Activated T-helper 17 cell treated with anti-CD3 and anti-CD28 coated beads, Interleukin-2, amount 50 U/mL, for 72 hours (primary cell): ENCODE measurements at regions not wholly inside any gene's neighbourhood (a gene's known extent, or its start where the extent isn't known, plus 50 kb on each side); places are given as distances from the start of the nearest gene placed in this dataset.
"Not testable (repeated sequence)": the region's sequence is repeated elsewhere in the genome, so short reads cannot be mapped to it uniquely, and the experiment has no call there.

Source experiments
- ATAC-seq: fragments of 150-1000 bp; cut with Tn5 transposase; replicated peaks from 2 replicates; pipeline ENCODE4 v1.10.0; 2021; ENCODE audit warnings: mild to moderate bottlenecking, moderate library complexity
- H3K27ac Mint-ChIP-seq: one replicate; pipeline ENCODE4 v1.8.0; 2022; ENCODE audit warnings: mixed read lengths
- H3K27me3 Mint-ChIP-seq: one replicate; pipeline ENCODE4 v1.8.0; 2022; ENCODE audit warnings: mixed read lengths
- H3K36me3 Mint-ChIP-seq: one replicate; pipeline ENCODE4 v1.8.0; 2022; ENCODE audit warnings: low read depth, mild to moderate bottlenecking, mixed read lengths
- H3K4me1 Mint-ChIP-seq: one replicate; pipeline ENCODE4 v1.8.0; 2022; ENCODE audit warnings: mixed read lengths
- H3K4me3 Mint-ChIP-seq: one replicate; pipeline ENCODE4 v1.8.0; 2022; ENCODE audit warnings: mild to moderate bottlenecking, mixed read lengths
- H3K9me3 Mint-ChIP-seq: one replicate; pipeline ENCODE4 v1.8.0; 2022; ENCODE audit warnings: mixed read lengths

DNA sequence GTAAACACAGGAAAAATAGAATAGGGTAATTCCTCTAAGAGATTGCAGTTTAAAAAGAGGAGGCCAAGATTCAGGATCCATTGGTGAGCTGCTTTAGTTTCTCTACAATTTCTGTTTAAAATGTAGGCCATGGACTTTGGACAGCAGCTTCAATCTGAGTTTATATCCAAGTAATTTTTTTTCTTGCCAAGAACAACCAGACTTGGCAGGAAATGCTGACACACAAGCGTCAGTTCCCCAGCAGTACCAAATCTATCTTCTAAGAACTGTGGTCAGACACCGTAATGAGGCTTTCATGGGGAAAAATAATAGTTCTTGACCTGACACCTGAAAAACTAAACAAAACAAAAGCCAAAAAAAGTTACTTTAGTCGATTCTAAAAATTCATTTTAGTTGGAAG lies 528.8 kb downstream of the CSNK1G3 start:
- ATAC-seq = no peak
- Mint-ChIP-seq H3K4me1 (no peaks in the 10 kb centered on the region), H3K36me3 (no peaks in the 10 kb centered on the region), H3K4me3 (no peak overlapping the region), H3K9me3 (no peaks in the 10 kb centered on the region), H3K27ac (no peak overlapping the region), H3K27me3 (no peaks in the 10 kb centered on the region)

DNA sequence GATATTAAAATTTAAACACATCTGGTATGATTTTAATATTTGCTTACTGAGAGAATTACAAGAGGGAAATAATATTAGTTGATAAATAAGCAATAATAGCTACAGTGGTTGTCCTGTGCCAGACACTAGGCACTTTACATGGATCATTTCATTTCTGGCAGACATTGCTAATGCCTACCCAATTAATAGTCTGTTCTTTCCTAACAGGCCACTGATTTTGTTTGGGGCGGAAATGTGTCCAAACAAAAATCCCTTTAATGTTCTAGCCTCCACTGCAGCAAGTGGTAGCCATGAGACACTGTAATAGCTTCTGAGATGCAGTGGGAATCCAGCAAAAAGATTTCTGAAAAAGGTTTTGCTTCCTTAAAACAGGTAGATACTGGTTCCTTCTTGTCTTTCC lies 527.4 kb downstream of the CSNK1G3 start:
- H3K36me3 Mint-ChIP-seq = no peaks in the 10 kb centered on the region

DNA sequence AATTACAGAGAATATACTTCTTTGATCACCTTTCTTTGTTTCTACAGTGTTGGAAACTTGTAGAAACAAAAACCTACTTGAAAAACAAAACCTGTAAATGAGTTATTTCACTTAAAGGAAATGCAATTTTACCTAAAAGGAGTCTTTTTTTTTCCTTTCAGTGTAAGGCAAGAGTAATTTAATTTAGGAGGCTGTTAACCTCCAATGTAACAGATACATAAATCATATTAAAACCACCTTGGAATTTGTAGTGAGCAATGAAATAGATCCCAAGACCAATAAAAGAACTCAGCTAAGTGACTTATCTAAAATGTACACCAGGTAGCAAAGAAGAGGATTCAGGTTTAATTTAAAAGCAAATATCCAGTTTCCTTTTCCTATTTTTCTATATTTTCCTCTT lies 524.8 kb downstream of the CSNK1G3 start:
- Mint-ChIP-seq H3K27me3 (no peaks in the 10 kb centered on the region), H3K4me3 (no peak overlapping the region), H3K4me1 (no peaks in the 10 kb centered on the region), H3K9me3 (no peaks in the 10 kb centered on the region), H3K27ac (no peak overlapping the region), H3K36me3 (no peaks in the 10 kb centered on the region)
- no peak for ATAC-seq

More for the DNA sequence above, 527.4 kb downstream of the CSNK1G3 start:
- H3K4me3 Mint-ChIP-seq = no peak overlapping the region
- no peaks in the 10 kb centered on the region for H3K9me3 Mint-ChIP-seq
- no peak overlapping the region for H3K27ac Mint-ChIP-seq
- no peaks in the 10 kb centered on the region for H3K27me3 Mint-ChIP-seq
- no peaks in the 10 kb centered on the region for H3K4me1 Mint-ChIP-seq
- ATAC-seq = no peak

DNA sequence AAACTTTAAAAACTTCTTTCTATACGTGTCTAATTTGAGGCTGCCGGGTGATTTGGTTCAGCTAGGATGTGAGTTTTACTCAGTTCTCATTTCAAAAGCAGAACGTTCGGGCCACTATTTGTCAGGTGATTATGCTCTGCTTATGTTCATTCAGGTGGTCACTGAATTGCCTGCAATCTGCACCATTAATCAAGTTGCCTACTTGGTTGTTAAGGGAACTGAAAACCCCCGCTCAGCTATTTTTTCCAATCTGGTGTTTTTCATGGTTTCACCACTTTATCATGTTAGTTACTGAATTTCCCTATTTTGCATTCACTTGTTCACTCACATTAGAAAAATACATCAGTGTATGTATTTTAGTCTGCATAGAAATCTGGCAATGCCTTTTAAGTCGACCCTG lies 523.0 kb downstream of the CSNK1G3 start:
- Mint-ChIP-seq H3K36me3 (no peaks in the 10 kb centered on the region), H3K27me3 (no peaks in the 10 kb centered on the region), H3K27ac (no peak overlapping the region), H3K4me3 (no peak overlapping the region), H3K9me3 (no peaks in the 10 kb centered on the region), H3K4me1 (no peaks in the 10 kb centered on the region)
- ATAC-seq = no peak

DNA sequence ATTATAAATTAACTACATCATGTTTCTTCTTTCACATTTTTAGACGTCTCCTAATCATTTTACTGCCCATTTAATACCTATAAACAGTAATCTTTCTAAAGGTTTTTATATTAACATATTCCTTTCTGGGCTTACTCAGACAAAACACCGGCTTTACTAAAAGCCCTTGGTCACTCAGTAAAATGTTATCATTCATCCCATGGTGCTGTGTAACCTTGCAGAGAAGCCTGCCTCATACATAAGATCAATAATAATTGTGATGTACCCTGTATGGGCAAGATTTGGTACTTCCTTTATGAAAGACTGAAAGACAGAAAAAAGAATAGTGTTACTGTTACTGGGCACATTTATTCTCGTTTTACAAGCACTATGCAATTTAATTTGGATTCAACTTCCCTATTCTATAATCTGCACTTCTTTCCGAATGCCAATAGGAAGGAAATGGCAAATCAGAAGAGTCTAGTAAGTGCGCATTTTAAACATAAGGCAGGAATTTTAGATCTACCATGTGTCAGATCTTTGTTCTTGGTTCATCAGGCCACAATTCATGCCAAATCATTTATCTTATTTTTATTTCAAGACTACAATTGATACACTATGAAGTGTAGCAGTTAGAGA lies 522.2 kb downstream of the CSNK1G3 start:
- Mint-ChIP-seq H3K36me3 (no peaks in the 10 kb centered on the region), H3K9me3 (no peaks in the 10 kb centered on the region), H3K4me1 (no peaks in the 10 kb centered on the region), H3K4me3 (no peak overlapping the region), H3K27me3 (no peaks in the 10 kb centered on the region), H3K27ac (no peak overlapping the region)
- ATAC-seq = no peak

DNA sequence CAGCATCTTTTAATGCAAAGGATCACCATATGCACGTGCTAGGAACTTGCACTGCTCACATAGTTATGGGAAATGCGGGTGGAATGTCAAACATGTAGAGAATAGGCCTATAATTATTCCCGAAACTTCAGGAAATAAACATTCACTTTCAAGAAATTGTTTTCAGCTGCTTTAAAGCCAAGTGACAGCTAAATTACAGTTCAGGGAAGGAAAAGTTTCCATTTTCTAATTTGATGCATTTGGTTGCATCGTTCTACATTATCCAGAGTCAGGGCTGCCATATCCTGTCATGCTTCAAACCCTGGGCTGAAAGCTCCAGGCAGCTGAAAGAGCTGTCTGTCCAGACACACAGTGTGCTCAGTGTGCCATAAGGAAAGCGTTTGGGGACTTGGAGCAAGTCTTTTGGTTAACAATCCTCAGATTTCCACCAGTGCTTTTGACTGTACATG lies 518.1 kb downstream of the CSNK1G3 start:
- no peaks in the 10 kb centered on the region for H3K4me1 Mint-ChIP-seq
- H3K27ac Mint-ChIP-seq = no peak overlapping the region
- peaks cover 4% of the 10 kb centered on the region for H3K9me3 Mint-ChIP-seq
- H3K36me3 Mint-ChIP-seq = no peaks in the 10 kb centered on the region
- H3K4me3 Mint-ChIP-seq = no peak overlapping the region
- ATAC-seq = no peak
- H3K27me3 Mint-ChIP-seq = no peaks in the 10 kb centered on the region

DNA sequence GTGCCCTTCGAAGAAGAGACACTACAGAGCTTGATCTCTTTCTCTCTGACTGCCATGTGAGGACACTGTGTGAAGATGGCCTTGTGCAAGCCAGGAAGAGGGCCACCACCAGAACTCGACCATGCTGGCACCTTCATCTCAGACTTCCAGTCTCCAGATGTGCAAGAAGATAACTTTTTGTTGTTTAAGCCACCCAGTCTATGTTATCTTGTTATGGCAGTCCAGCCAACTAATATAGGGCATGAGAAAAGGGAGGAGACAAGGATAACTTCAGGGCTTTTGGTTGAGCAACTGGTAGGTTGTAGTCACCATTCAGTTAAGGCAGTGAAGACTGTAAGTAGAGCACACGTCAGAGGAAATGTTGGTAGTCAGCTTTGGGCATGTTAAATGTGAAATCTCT lies 515.5 kb downstream of the CSNK1G3 start:
- ATAC-seq = no peak
- Mint-ChIP-seq H3K4me1 (no peaks in the 10 kb centered on the region), H3K36me3 (no peaks in the 10 kb centered on the region), H3K9me3 (peaks cover 8% of the 10 kb centered on the region), H3K27me3 (no peaks in the 10 kb centered on the region), H3K4me3 (no peak overlapping the region), H3K27ac (no peak overlapping the region)

DNA sequence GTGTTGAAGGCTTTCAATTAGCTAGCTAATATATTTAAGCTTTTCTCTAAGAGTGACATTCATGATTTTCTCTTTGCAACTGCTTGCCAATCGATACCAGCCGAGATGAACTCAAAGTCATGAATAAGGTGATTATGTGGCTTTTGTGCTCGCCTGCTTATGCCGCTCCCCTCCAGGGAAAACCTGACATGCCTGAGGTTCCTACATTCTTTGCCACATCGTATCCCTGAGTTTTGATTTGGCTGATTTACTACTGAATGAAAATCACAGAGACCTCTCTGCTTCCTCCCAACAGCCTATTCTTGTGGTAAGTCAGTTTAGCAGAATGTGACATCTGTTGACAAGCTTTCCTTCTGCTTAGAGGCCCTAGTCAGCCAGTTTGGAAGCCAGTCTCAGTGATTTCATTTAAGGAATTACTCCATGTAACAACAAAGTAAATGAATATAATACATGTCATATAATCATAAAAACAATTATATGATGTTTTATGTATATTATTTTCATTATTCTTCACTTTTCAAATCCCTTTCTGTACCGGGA lies 513.4 kb downstream of the CSNK1G3 start:
- Mint-ChIP-seq H3K36me3 (no peaks in the 10 kb centered on the region), H3K4me3 (no peak overlapping the region), H3K9me3 (peaks cover 13% of the 10 kb centered on the region), H3K4me1 (no peaks in the 10 kb centered on the region), H3K27ac (no peak overlapping the region), H3K27me3 (no peaks in the 10 kb centered on the region)
- ATAC-seq = no peak

DNA sequence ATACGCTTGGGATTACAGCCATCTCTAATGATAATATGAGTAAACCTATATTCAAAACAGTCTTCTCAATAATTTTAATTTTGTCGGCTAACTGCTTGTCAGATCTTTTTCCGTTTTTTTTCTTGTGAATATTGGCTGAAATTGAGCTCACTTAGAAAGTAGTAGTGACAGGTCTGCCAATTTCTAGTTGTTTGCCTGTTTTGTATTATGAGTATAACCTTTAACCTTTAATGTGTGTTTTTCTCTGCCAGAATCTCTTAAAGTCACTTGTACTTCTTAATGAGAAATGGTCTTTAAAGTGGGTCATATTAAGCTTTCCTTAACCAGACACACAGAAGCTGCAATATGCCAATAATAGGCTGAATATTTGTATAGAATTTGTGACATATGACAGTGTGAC lies 511.0 kb downstream of the CSNK1G3 start:
- no peak for ATAC-seq
- Mint-ChIP-seq H3K27ac (no peak overlapping the region), H3K9me3 (peaks cover 19% of the 10 kb centered on the region), H3K4me3 (no peak overlapping the region), H3K4me1 (no peaks in the 10 kb centered on the region), H3K36me3 (no peaks in the 10 kb centered on the region), H3K27me3 (no peaks in the 10 kb centered on the region)

DNA sequence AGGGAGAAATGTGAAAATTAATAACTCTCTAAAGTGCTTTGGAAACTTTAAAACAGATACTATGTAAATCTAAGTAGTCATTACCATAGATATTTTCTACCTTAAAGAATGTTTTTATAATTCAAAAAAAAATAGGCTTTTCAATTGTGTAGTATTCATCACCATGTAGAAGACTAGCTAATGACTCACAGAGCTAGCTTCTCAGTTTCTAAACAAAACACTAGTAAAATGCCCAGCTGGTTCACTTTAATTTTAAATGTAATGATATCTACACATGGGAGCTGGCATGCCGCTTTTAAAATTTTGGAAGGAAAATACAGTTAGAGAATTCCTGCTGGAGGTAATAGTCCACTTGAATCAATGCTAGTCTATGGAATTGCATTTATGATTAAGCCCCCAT lies 509.8 kb downstream of the CSNK1G3 start:
- no peak overlapping the region for H3K27ac Mint-ChIP-seq
- H3K4me3 Mint-ChIP-seq = no peak overlapping the region
- H3K36me3 Mint-ChIP-seq = no peaks in the 10 kb centered on the region
- H3K27me3 Mint-ChIP-seq = no peaks in the 10 kb centered on the region
- peaks cover 18% of the 10 kb centered on the region for H3K9me3 Mint-ChIP-seq
- no peak for ATAC-seq
- H3K4me1 Mint-ChIP-seq = no peaks in the 10 kb centered on the region

DNA sequence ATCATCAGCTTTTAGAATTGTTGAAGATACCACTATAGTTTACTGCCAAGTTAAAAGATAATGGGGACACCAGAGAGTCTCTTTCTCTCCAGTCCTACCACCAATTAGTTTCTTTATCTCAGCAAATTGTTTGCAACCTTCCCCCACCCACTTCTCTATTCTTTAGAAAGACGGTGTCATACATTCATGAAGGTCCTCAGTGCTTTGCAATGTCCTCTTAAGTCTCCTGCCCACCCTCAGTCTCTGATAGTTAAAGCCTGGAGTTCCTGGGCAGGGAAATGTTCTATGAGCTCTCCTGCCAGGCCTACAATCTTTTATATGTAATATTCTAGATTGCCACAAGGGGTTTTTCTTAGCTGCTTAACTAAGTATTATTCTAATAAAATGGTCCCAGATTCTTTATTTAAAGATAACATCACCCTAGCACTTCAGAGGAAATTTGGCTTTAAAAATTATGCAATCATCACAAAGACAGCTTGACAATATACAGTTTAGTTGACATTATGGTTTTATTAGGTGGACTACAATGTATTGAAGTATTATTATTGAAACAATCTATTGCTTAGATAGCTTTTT lies 509.2 kb downstream of the CSNK1G3 start:
- Mint-ChIP-seq H3K27me3 (no peaks in the 10 kb centered on the region), H3K4me3 (no peak overlapping the region), H3K9me3 (peaks cover 15% of the 10 kb centered on the region), H3K36me3 (no peaks in the 10 kb centered on the region), H3K27ac (no peak overlapping the region), H3K4me1 (no peaks in the 10 kb centered on the region)
- no peak for ATAC-seq

DNA sequence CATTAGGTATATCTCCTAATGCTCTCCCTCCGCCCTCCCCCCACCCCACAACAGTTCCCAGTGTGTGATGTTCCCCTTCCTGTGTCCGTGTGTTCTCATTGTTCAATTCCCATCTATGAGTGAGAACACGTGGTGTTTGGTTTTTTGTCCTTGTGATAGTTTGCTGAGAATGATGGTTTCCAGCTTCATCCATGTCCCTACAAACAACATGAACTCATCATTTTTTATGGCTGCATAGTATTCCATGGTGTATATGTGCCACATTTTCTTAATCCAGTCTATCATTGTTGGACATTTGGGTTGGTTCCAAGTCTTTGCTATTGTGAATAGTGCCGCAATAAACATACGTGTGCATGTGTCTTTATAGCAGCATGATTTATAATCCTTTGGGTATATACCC lies 505.3 kb downstream of the CSNK1G3 start:
- not testable (repeated sequence) for H3K4me3 Mint-ChIP-seq, H3K4me1 Mint-ChIP-seq, H3K27ac Mint-ChIP-seq, ATAC-seq, H3K36me3 Mint-ChIP-seq, H3K27me3 Mint-ChIP-seq
- H3K9me3 Mint-ChIP-seq = peaks cover 16% of the 10 kb centered on the region

DNA sequence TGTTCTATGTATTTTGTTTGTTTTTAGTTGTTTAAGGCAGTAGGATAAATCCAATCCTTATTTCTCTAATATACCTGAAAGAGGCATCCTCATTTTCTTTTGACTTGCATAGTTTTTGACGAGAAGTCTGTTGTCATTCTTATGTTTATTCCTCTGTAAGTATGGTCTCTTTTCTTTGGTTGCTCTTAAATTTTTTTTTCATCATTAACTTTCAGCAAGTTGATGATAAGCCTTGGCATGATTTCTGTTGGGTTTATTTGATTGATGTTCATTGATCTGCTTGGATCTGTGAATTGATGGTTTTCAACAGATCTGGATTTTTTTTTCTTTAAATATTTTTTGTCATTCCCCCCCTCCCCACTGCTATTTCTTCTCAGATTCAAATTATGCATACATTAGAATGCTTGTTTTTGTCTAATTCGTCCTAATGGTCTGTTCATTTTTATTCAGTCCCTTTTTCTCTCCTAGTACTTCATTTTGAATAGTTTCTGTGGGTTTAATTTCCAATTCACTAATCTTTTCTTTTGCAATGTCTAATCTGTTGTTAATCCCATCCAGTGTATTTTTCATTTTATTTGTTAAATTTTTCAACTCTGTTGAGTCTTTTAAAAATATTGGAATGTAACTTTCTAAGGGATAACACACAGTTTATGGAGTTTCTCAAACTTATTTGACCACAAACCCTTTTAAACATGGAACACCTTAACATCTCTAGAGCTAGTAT lies 495.9 kb downstream of the CSNK1G3 start:
- no peaks in the 10 kb centered on the region for H3K27me3 Mint-ChIP-seq
- H3K36me3 Mint-ChIP-seq = no peaks in the 10 kb centered on the region
- H3K27ac Mint-ChIP-seq = no peak overlapping the region
- peaks cover 14% of the 10 kb centered on the region for H3K9me3 Mint-ChIP-seq
- H3K4me1 Mint-ChIP-seq = no peaks in the 10 kb centered on the region
- ATAC-seq = no peak
- H3K4me3 Mint-ChIP-seq = no peak overlapping the region

DNA sequence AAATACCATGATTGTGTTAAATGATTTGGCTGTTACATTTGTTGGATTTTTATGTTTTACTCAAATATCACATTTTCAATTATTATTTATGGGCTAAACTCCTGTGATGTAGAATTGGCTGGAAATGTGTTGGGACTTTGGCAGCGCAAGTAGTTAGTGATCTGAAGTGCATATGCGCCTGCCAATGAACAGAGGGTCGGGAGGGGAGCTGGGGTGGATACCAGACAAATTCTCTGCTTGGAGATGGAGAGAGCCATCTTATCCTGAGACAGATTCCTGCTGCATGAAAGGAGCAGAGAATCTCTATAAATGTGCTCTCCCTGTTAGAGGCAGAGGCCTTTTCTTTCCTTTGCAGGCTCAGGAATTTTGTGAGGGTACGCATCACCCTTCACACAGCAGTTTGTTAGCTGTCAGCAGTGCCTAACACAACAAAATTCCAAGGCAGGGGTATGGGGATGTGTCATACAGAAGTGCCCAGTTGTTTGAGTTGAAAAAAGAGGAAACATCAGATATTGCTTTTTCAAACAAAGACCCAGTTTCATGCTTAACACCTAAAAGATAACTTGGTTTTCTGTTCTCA lies 489.1 kb downstream of the CSNK1G3 start:
- Mint-ChIP-seq H3K4me1 (no peaks in the 10 kb centered on the region), H3K27ac (no peak overlapping the region), H3K27me3 (no peaks in the 10 kb centered on the region), H3K4me3 (no peak overlapping the region), H3K36me3 (no peaks in the 10 kb centered on the region), H3K9me3 (peaks cover 9% of the 10 kb centered on the region)
- no peak for ATAC-seq

DNA sequence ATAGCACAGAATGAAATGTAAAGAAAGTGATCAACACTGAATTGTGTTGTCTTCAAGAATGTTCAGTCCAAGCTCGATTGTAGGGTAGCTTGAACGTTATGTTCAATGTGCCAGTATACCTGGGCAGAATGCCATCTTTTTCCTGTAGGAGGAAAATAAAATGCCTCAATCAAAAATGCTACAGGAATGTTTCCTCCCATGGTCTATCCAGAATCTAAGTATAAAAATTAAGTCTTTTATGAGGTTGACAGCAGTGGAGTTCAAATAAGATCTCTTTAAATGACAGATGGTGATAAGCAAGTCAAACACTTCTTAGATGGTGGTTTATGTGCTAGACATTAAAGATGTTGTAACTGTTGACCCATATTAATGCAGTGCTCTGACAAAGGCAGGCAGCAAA lies 488.6 kb downstream of the CSNK1G3 start:
- H3K4me1 Mint-ChIP-seq = no peaks in the 10 kb centered on the region
- no peak overlapping the region for H3K27ac Mint-ChIP-seq
- no peaks in the 10 kb centered on the region for H3K36me3 Mint-ChIP-seq
- no peak overlapping the region for H3K4me3 Mint-ChIP-seq
- H3K27me3 Mint-ChIP-seq = no peaks in the 10 kb centered on the region
- no peak for ATAC-seq
- peaks cover 10% of the 10 kb centered on the region for H3K9me3 Mint-ChIP-seq
